Keratinocyte (primary cell): ENCODE measurements at regions not wholly inside any gene's neighbourhood (a gene's known extent, or its start where the extent isn't known, plus 50 kb on each side); places are given as distances from the start of the nearest gene placed in this dataset.

Source experiments
- DNase-seq: peaks from one replicate; pipeline ENCODE4 v3.0.0-alpha.2; 2011; ENCODE audit warnings: low read depth, missing footprints, low spot score
- FAIRE-seq: peaks from 2 replicates; lab custom pipeline; 2011; peaks lifted over from hg19 to GRCh38; lab: Jason Lieb, UNC
- H2AFZ ChIP-seq: 2 replicates; pipeline ENCODE4 v1.6.0; 2012; ENCODE audit warnings: low read length, control low read depth, inconsistent platforms; ENCODE audit not compliant: control insufficient read depth
- H3K27ac ChIP-seq: 2 replicates; pipeline ENCODE4 v1.5.1; 2011; ENCODE audit warnings: low read length; ENCODE audit not compliant: control insufficient read depth, insufficient read depth
- H3K27me3 ChIP-seq: 3 replicates; pipeline ENCODE4 v1.6.0; 2011; ENCODE audit warnings: low read length; ENCODE audit not compliant: control insufficient read depth, insufficient read depth; ENCODE audit errors: extremely low read depth
- H3K36me3 ChIP-seq, 2 experiments: 2 replicates in 1 of 2; 3 replicates in 1 of 2; pipeline ENCODE4 v1.5.1; 2011; ENCODE audit warnings: low read length in 2 of 2, mild to moderate bottlenecking in 1 of 2; ENCODE audit not compliant: control insufficient read depth in 2 of 2, insufficient read depth in 2 of 2; ENCODE audit errors: extremely low read depth in 1 of 2
- H3K4me1 ChIP-seq: 3 replicates; pipeline ENCODE4 v1.5.1; 2011; ENCODE audit warnings: low read length; ENCODE audit not compliant: control insufficient read depth, insufficient read depth; ENCODE audit errors: extremely low read depth
- H3K4me2 ChIP-seq: 3 replicates; pipeline ENCODE4 v1.6.0; 2011; ENCODE audit warnings: low read depth, low read length; ENCODE audit not compliant: control insufficient read depth, insufficient read depth; ENCODE audit errors: extremely low read depth
- H3K4me3 ChIP-seq, 3 experiments: fragments of 200-600 bp in 1 of 3; sonication (generic) in 1 of 3; 2 replicates in 2 of 3; 3 replicates in 1 of 3; pipeline ENCODE4 v1.5.1; 2011 to 2016; ENCODE audit warnings: low read length in 3 of 3, mild to moderate bottlenecking in 3 of 3, control low read depth in 2 of 3, inconsistent platforms in 1 of 3, low read depth in 1 of 3, mixed read lengths in 1 of 3, mixed run types in 1 of 3, moderate library complexity in 1 of 3; ENCODE audit not compliant: control insufficient read depth in 2 of 3, insufficient read depth in 2 of 3; ENCODE audit errors: extremely low read depth in 1 of 3
- H3K79me2 ChIP-seq: 2 replicates; pipeline ENCODE4 v1.6.0; 2012; ENCODE audit warnings: low read length; ENCODE audit not compliant: control insufficient read depth, insufficient read depth
- H3K9ac ChIP-seq: 3 replicates; pipeline ENCODE4 v1.6.0; 2011; ENCODE audit warnings: low read length; ENCODE audit not compliant: control insufficient read depth, insufficient read depth; ENCODE audit errors: extremely low read depth
- H3K9me1 ChIP-seq: 3 replicates; pipeline ENCODE4 v1.6.0; 2011; ENCODE audit warnings: low read length; ENCODE audit not compliant: control insufficient read depth, insufficient read depth; ENCODE audit errors: extremely low read depth
- H3K9me3 ChIP-seq: 2 replicates; pipeline ENCODE4 v1.5.1; 2012; ENCODE audit warnings: low read depth, low read length; ENCODE audit not compliant: control insufficient read depth
- H4K20me1 ChIP-seq: 3 replicates; pipeline ENCODE4 v1.6.0; 2011; ENCODE audit warnings: low read length; ENCODE audit not compliant: control insufficient read depth, insufficient read depth; ENCODE audit errors: extremely low read depth
- CTCF ChIP-seq, 3 experiments: IDR thresholded peaks in 1 of 3; conservative IDR thresholded peaks in 1 of 3; optimal IDR thresholded peaks in 1 of 3; 2 replicates in 2 of 3; 3 replicates in 1 of 3; pipeline versions ENCODE3 to v1.5.1; 2011; ENCODE audit warnings: low read length in 3 of 3, mild to moderate bottlenecking in 3 of 3, moderate library complexity in 2 of 3, control low read depth in 1 of 3, inconsistent platforms in 1 of 3; ENCODE audit not compliant: insufficient read depth in 2 of 3; ENCODE audit errors: extremely low read depth in 1 of 3
- EZH2 ChIP-seq: IDR thresholded peaks from one replicate; pipeline ENCODE4 v1.6.1; 2012; ENCODE audit warnings: inconsistent platforms, mild to moderate bottlenecking, low read length, moderate library complexity
- dilution Hi-C: fragments of 300-500 bp; cut with MboI; formaldehyde crosslinking; loops from one replicate; pipeline ENCODE4 v1.7.0; 2020; ENCODE audit warnings: low sequenced_read_pairs; ENCODE audit not compliant: extremely low pct_ligation_motif_present

- TF ChIP-seq EZH2 (no peak), CTCF (optimal IDR thresholded peaks at IDR 0.05 in 1 of 3, IDR thresholded peaks at IDR 0.05 in 1 of 3, conservative IDR thresholded peaks at IDR 0.05 in 1 of 3; ENCODE audit: extremely low read depth in 1 of 3, insufficient read depth in 2 of 3, low read length in 3 of 3) (no peak)
- Histone ChIP-seq H3K9ac (no peak overlapping the region), H3K27ac (no peak overlapping the region), H3K9me3 (no peaks in the 10 kb centered on the region), H3K27me3 (no peaks in the 10 kb centered on the region), H4K20me1 (no peaks in the 10 kb centered on the region), H3K4me3 (no peak overlapping the region), H3K4me2 (no peak overlapping the region), H3K9me1 (no peaks in the 10 kb centered on the region), H3K4me1 (no peaks in the 10 kb centered on the region), H3K79me2 (no peaks in the 10 kb centered on the region), H2AFZ (no peak overlapping the region), H3K36me3 (no peaks in the 10 kb centered on the region)
- DNase-seq (no peak), FAIRE-seq (no peak)
- dilution Hi-C loops: no loop called here
These were observed 146.2 kb downstream of the TPH2 start for GRCh38 chr12:72084880-72085279.

- Histone ChIP-seq H3K79me2 (no peaks in the 10 kb centered on the region), H3K27me3 (no peaks in the 10 kb centered on the region), H3K4me2 (no peak overlapping the region), H3K4me1 (no peaks in the 10 kb centered on the region), H4K20me1 (no peaks in the 10 kb centered on the region), H3K9ac (no peak overlapping the region), H3K9me3 (no peaks in the 10 kb centered on the region), H3K9me1 (no peaks in the 10 kb centered on the region), H2AFZ (no peak overlapping the region), H3K4me3 (no peak overlapping the region), H3K27ac (no peak overlapping the region), H3K36me3 (no peaks in the 10 kb centered on the region)
- no peak for TF ChIP-seq EZH2
- TF ChIP-seq CTCF (optimal IDR thresholded peaks at IDR 0.05 in 1 of 3, IDR thresholded peaks at IDR 0.05 in 1 of 3, conservative IDR thresholded peaks at IDR 0.05 in 1 of 3; ENCODE audit: extremely low read depth in 1 of 3, insufficient read depth in 2 of 3, low read length in 3 of 3): no peak
- dilution Hi-C loops: no loop called here
- FAIRE-seq (no peak), DNase-seq (no peak)
These were observed 151.0 kb downstream of the TPH2 start for GRCh38 chr12:72089678-72090077.
